GM23338 (cell line): ENCODE measurements at regions not wholly inside any gene's neighbourhood (a gene's known extent, or its start where the extent isn't known, plus 50 kb on each side); places are given as distances from the start of the nearest gene placed in this dataset.

Experiments used
- ATAC-seq: fragments of 200-7000 bp; cut with Tn5 transposase; 3 replicates; pipeline ENCODE4 v1.9.1; 2020
- DNase-seq: peaks from one replicate; pipeline ENCODE4 v3.0.0-alpha.2; 2015; ENCODE audit warnings: low spot score
- H2AFZ ChIP-seq: fragments of 200-600 bp; sonication (generic); 2 replicates; pipeline ENCODE4 v1.8.0; 2016; ENCODE audit warnings: antibody characterized with exemption, mild to moderate bottlenecking, moderate library complexity
- H3F3A ChIP-seq: fragments of 200-600 bp; sonication (generic); replicated peaks from 2 replicates; pipeline ENCODE4 v1.8.0; 2017; ENCODE audit warnings: antibody characterized with exemption, mixed run types, low read depth
- H3K27ac ChIP-seq: fragments of 200-600 bp; sonication (generic); 2 replicates; pipeline ENCODE4 v1.6.1; 2016; ENCODE audit warnings: low read depth
- H3K27me3 ChIP-seq: fragments of 200-600 bp; sonication (generic); 2 replicates; pipeline ENCODE4 v1.8.0; 2016; ENCODE audit warnings: mild to moderate bottlenecking, mixed run types, moderate library complexity; ENCODE audit not compliant: insufficient read depth
- H3K36me3 ChIP-seq: fragments of 200-600 bp; sonication (generic); 2 replicates; pipeline ENCODE4 v1.8.0; 2016; ENCODE audit warnings: mild to moderate bottlenecking; ENCODE audit not compliant: insufficient read depth
- H3K4me1 ChIP-seq: fragments of 200-600 bp; sonication (generic); 2 replicates; pipeline ENCODE4 v1.8.0; 2016; ENCODE audit warnings: mild to moderate bottlenecking, moderate library complexity; ENCODE audit not compliant: insufficient read depth
- H3K4me2 ChIP-seq: fragments of 200-600 bp; sonication (generic); 2 replicates; pipeline ENCODE4 v1.7.1; 2017; ENCODE audit warnings: mixed run types
- H3K4me3 ChIP-seq: fragments of 200-600 bp; sonication (generic); 2 replicates; pipeline ENCODE4 v1.6.1; 2016; ENCODE audit warnings: mixed run types
- H3K79me2 ChIP-seq: fragments of 200-600 bp; sonication (generic); replicated peaks from 2 replicates; pipeline ENCODE4 v1.8.0; 2017; ENCODE audit warnings: mild to moderate bottlenecking; ENCODE audit not compliant: insufficient read depth
- H3K9me2 ChIP-seq: fragments of 200-600 bp; sonication (generic); 2 replicates; pipeline ENCODE4 v1.8.0; 2017; ENCODE audit not compliant: insufficient read depth
- H4K20me1 ChIP-seq: fragments of 200-600 bp; sonication (generic); replicated peaks from 2 replicates; pipeline ENCODE4 v1.8.0; 2017; ENCODE audit warnings: mild to moderate bottlenecking; ENCODE audit not compliant: insufficient read depth
- H3K27ac Mint-ChIP-seq: 2 replicates; pipeline ENCODE4 v1.8.0; 2020; ENCODE audit warnings: inconsistent platforms, mild to moderate bottlenecking, moderate library complexity, mixed read lengths
- H3K27me3 Mint-ChIP-seq: 3 replicates; pipeline ENCODE4 v1.8.0; 2022; ENCODE audit warnings: low read depth, mild to moderate bottlenecking, moderate library complexity, mixed read lengths, inconsistent platforms; ENCODE audit not compliant: insufficient read depth, poor library complexity
- H3K36me3 Mint-ChIP-seq: 3 replicates; pipeline ENCODE4 v1.8.0; 2021; ENCODE audit warnings: low read depth, mild to moderate bottlenecking, inconsistent platforms, moderate library complexity, mixed read lengths
- H3K4me1 Mint-ChIP-seq: 3 replicates; pipeline ENCODE4 v1.8.0; 2020; ENCODE audit warnings: mild to moderate bottlenecking, inconsistent platforms, mixed read lengths
- H3K4me3 Mint-ChIP-seq: 3 replicates; pipeline ENCODE4 v1.8.0; 2021; ENCODE audit warnings: moderate library complexity, mild to moderate bottlenecking, inconsistent platforms, mixed read lengths
- H3K9me3 Mint-ChIP-seq: 3 replicates; pipeline ENCODE4 v1.8.0; 2020; ENCODE audit warnings: moderate library complexity, mild to moderate bottlenecking, inconsistent platforms, mixed read lengths
- CREB1 ChIP-seq: fragments of 250-450 bp; sonication (Bioruptor Pico); IDR thresholded peaks from 2 replicates; pipeline ENCODE4 v1.5.0; 2020; ENCODE audit warnings: low read depth, mild to moderate bottlenecking, moderate library complexity
- CTCF ChIP-seq, 2 experiments: fragments of 200-600 bp in 1 of 2; sonication (generic) in 1 of 2; conservative IDR thresholded peaks; 2 replicates each; pipeline versions ENCODE4 v1.5.1 to v1.6.1; 2016 to 2017; ENCODE audit warnings: antibody characterized with exemption in 2 of 2, low read depth in 2 of 2, mild to moderate bottlenecking in 2 of 2, moderate library complexity in 1 of 2
- EZH2 ChIP-seq: fragments of 200-600 bp; sonication (generic); IDR thresholded peaks from one replicate; pipeline ENCODE4 v1.8.0; 2017; ENCODE audit warnings: antibody characterized with exemption, mild to moderate bottlenecking, low read depth; ENCODE audit not compliant: unreplicated experiment
- EZH2phosphoT487 ChIP-seq: fragments of 200-600 bp; sonication (generic); IDR thresholded peaks from one replicate; pipeline ENCODE4 v1.8.1; 2018; ENCODE audit warnings: antibody characterized with exemption; ENCODE audit not compliant: unreplicated experiment
- JUNB ChIP-seq: IDR thresholded peaks from one replicate; pipeline ENCODE4 v1.6.1; 2016; ENCODE audit warnings: antibody characterized with exemption; ENCODE audit not compliant: unreplicated experiment
- NANOG ChIP-seq: IDR thresholded peaks from 2 replicates; pipeline ENCODE4 v1.6.1; 2016; ENCODE audit warnings: antibody characterized with exemption, borderline replicate concordance
- POLR2AphosphoS5 ChIP-seq: IDR thresholded peaks from 2 replicates; pipeline ENCODE4 v1.6.1; 2016; ENCODE audit warnings: antibody characterized with exemption, low read depth
- STAT1 ChIP-seq: IDR thresholded peaks from one replicate; pipeline ENCODE4 v1.6.1; 2016; ENCODE audit warnings: antibody characterized with exemption; ENCODE audit not compliant: unreplicated experiment
- ZNF114 ChIP-seq: fragments of 250-450 bp; sonication (Bioruptor Pico); IDR thresholded peaks from 2 replicates; pipeline ENCODE4 v1.5.0; 2020; ENCODE audit warnings: mild to moderate bottlenecking, moderate library complexity
- ZNF331 ChIP-seq: fragments of 250-450 bp; sonication (Bioruptor Pico); IDR thresholded peaks from 2 replicates; pipeline ENCODE4 v1.5.0; 2020; ENCODE audit warnings: low read depth, mild to moderate bottlenecking, moderate library complexity
- ZNF462 ChIP-seq: fragments of 250-450 bp; sonication (Bioruptor Pico); IDR thresholded peaks from 2 replicates; pipeline ENCODE4 v1.5.0; 2020; ENCODE audit warnings: mild to moderate bottlenecking, moderate library complexity
- TF ChIP-seq, protein P1 (sequence below): IDR thresholded peaks from one replicate; pipeline ENCODE4 v1.6.1; 2018; ENCODE audit warnings: antibody characterized with exemption; ENCODE audit not compliant: unreplicated experiment
- TF ChIP-seq, protein P2 (sequence below): IDR thresholded peaks from 2 replicates; pipeline ENCODE4 v1.6.1; 2016; ENCODE audit warnings: antibody characterized with exemption

GRCh38 chr10:3564346-3565002, 220.5 kb downstream of the KLF6 start:
- H4K20me1 ChIP-seq: no peaks in the 10 kb centered on the region
- Mint-ChIP-seq H3K9me3 (no peaks in the 10 kb centered on the region), H3K4me1 (no peaks in the 10 kb centered on the region), H3K36me3 (no peaks in the 10 kb centered on the region), H3K4me3 (no peak overlapping the region), H3K27me3 (no peaks in the 10 kb centered on the region), H3K27ac (no peak overlapping the region)
- no peaks in the 10 kb centered on the region for H3K36me3 ChIP-seq
- no peak overlapping the region for H2AFZ ChIP-seq
- H3K4me1 ChIP-seq: no peaks in the 10 kb centered on the region
- DNase-seq (no peak), ATAC-seq (no peak)
- H3K9me2 ChIP-seq: no peaks in the 10 kb centered on the region
- TF ChIP-seq POLR2AphosphoS5 (no peak), EZH2 (no peak), EZH2phosphoT487 (no peak), CREB1 (CRISPR knock-in tag) (no peak), STAT1 (no peak), JUNB (no peak), NANOG (no peak), ZNF331 (CRISPR knock-in tag) (no peak), CTCF (conservative IDR thresholded peaks at IDR 0.05; ENCODE audit: low read depth in 2 of 2) (no peak), ZNF114 (CRISPR knock-in tag) (no peak), ZNF462 (CRISPR knock-in tag) (no peak)
- TF ChIP-seq, protein P1, sequence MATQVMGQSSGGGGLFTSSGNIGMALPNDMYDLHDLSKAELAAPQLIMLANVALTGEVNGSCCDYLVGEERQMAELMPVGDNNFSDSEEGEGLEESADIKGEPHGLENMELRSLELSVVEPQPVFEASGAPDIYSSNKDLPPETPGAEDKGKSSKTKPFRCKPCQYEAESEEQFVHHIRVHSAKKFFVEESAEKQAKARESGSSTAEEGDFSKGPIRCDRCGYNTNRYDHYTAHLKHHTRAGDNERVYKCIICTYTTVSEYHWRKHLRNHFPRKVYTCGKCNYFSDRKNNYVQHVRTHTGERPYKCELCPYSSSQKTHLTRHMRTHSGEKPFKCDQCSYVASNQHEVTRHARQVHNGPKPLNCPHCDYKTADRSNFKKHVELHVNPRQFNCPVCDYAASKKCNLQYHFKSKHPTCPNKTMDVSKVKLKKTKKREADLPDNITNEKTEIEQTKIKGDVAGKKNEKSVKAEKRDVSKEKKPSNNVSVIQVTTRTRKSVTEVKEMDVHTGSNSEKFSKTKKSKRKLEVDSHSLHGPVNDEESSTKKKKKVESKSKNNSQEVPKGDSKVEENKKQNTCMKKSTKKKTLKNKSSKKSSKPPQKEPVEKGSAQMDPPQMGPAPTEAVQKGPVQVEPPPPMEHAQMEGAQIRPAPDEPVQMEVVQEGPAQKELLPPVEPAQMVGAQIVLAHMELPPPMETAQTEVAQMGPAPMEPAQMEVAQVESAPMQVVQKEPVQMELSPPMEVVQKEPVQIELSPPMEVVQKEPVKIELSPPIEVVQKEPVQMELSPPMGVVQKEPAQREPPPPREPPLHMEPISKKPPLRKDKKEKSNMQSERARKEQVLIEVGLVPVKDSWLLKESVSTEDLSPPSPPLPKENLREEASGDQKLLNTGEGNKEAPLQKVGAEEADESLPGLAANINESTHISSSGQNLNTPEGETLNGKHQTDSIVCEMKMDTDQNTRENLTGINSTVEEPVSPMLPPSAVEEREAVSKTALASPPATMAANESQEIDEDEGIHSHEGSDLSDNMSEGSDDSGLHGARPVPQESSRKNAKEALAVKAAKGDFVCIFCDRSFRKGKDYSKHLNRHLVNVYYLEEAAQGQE: no peak
- TF ChIP-seq, protein P2, sequence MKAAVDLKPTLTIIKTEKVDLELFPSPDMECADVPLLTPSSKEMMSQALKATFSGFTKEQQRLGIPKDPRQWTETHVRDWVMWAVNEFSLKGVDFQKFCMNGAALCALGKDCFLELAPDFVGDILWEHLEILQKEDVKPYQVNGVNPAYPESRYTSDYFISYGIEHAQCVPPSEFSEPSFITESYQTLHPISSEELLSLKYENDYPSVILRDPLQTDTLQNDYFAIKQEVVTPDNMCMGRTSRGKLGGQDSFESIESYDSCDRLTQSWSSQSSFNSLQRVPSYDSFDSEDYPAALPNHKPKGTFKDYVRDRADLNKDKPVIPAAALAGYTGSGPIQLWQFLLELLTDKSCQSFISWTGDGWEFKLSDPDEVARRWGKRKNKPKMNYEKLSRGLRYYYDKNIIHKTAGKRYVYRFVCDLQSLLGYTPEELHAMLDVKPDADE: no peak
- H3F3A ChIP-seq: no peaks in the 10 kb centered on the region
- H3K4me2 ChIP-seq: no peak overlapping the region
- no peak overlapping the region for H3K4me3 ChIP-seq
- no peak overlapping the region for H3K27ac ChIP-seq
- H3K79me2 ChIP-seq: no peaks in the 10 kb centered on the region
- H3K27me3 ChIP-seq: no peaks in the 10 kb centered on the region
